Endodermal cell (in vitro differentiated cells): ENCODE measurements at regions not wholly inside any gene's neighbourhood (a gene's known extent, or its start where the extent isn't known, plus 50 kb on each side); places are given as distances from the start of the nearest gene placed in this dataset.

Experiments
- DNase-seq: peaks from one replicate; pipeline ENCODE4 v3.0.0-alpha.2; 2017
- H3K27ac ChIP-seq: 2 replicates; pipeline ENCODE4 v1.5.1; 2013; ENCODE audit warnings: mild to moderate bottlenecking, low read depth, low read length, moderate library complexity
- H3K27me3 ChIP-seq: 2 replicates; pipeline ENCODE4 v1.6.1; 2013; ENCODE audit warnings: mild to moderate bottlenecking, low read length, moderate library complexity; ENCODE audit not compliant: insufficient read depth, control insufficient read depth, poor library complexity, severe bottlenecking
- H3K36me3 ChIP-seq: 2 replicates; pipeline ENCODE4 v1.7.0; 2013; ENCODE audit warnings: mild to moderate bottlenecking, low read length, moderate library complexity; ENCODE audit not compliant: control insufficient read depth, insufficient read depth
- H3K4me1 ChIP-seq: one replicate; pipeline ENCODE4 v1.7.0; 2013; ENCODE audit warnings: low read length; ENCODE audit not compliant: control insufficient read depth, insufficient read depth
- H3K4me3 ChIP-seq: 2 replicates; pipeline ENCODE4 v1.5.1; 2013; ENCODE audit warnings: mild to moderate bottlenecking, low read length, moderate library complexity
- H3K9ac ChIP-seq: 2 replicates; pipeline ENCODE4 v1.6.1; 2013; ENCODE audit warnings: mild to moderate bottlenecking, low read length, moderate library complexity; ENCODE audit not compliant: poor library complexity, severe bottlenecking; ENCODE audit errors: extremely low read depth
- H3K9me3 ChIP-seq: 2 replicates; pipeline ENCODE4 v1.6.1; 2013; ENCODE audit warnings: mild to moderate bottlenecking, low read length, moderate library complexity; ENCODE audit not compliant: control insufficient read depth
- H3K27ac Mint-ChIP-seq: 2 replicates; pipeline ENCODE4 v1.8.0; 2020; ENCODE audit warnings: mixed read lengths
- H3K27me3 Mint-ChIP-seq: 2 replicates; pipeline ENCODE4 v1.8.0; 2021; ENCODE audit warnings: mild to moderate bottlenecking, mixed read lengths; ENCODE audit not compliant: insufficient read depth
- H3K36me3 Mint-ChIP-seq: 2 replicates; pipeline ENCODE4 v1.8.0; 2020; ENCODE audit warnings: low read depth, mixed read lengths
- H3K4me1 Mint-ChIP-seq: 2 replicates; pipeline ENCODE4 v1.8.0; 2020; ENCODE audit warnings: mixed read lengths
- H3K4me3 Mint-ChIP-seq: 2 replicates; pipeline ENCODE4 v1.8.0; 2020; ENCODE audit warnings: mild to moderate bottlenecking, moderate library complexity, mixed read lengths
- H3K9me3 Mint-ChIP-seq: 2 replicates; pipeline ENCODE4 v1.8.0; 2020; ENCODE audit warnings: mild to moderate bottlenecking, mixed read lengths
- CTCF ChIP-seq: fragments of 200-600 bp; sonication (generic); conservative IDR thresholded peaks from 2 replicates; pipeline ENCODE4 v1.5.0; 2021; ENCODE audit warnings: antibody characterized with exemption, mild to moderate bottlenecking
- WGBS, 2 experiments: methylation state at CpG; one replicate each; pipeline versions ENCODE4 v1.1.5 to v1.1.7; 2013; ENCODE audit warnings: missing lambda C conversion rate in 2 of 2, mixed read lengths in 1 of 2; ENCODE audit not compliant: insufficient coverage in 1 of 2, insufficient read length in 1 of 2; 5-methylcytosine and 5-hydroxymethylcytosine counted together

GRCh38 chr5:142507531-142508372 lies 178.1 kb downstream of the FGF1 start:
- Histone ChIP-seq H3K27me3 (no peaks in the 10 kb centered on the region), H3K9me3 (no peaks in the 10 kb centered on the region), H3K9ac (no peak overlapping the region), H3K4me1 (peaks cover 12% of the 10 kb centered on the region), H3K4me3 (no peak overlapping the region), H3K36me3 (no peaks in the 10 kb centered on the region), H3K27ac (no peak overlapping the region)
- no peak overlapping the region for H3K27ac Mint-ChIP-seq
- DNase-seq: no peak
- TF ChIP-seq CTCF: no peak
- H3K36me3 Mint-ChIP-seq: no peaks in the 10 kb centered on the region
- peaks cover 19% of the 10 kb centered on the region for H3K4me1 Mint-ChIP-seq
- no peaks in the 10 kb centered on the region for H3K9me3 Mint-ChIP-seq
- no peaks in the 10 kb centered on the region for H3K27me3 Mint-ChIP-seq
- WGBS, 2 experiments: 92 to 93% methylated on average over 16 to 21 of the region's 21 CpGs
- H3K4me3 Mint-ChIP-seq: no peak overlapping the region

GRCh38 chr5:142506756-142507155 lies 179.1 kb downstream of the FGF1 start:
- H3K27me3 Mint-ChIP-seq: no peaks in the 10 kb centered on the region
- H3K27ac Mint-ChIP-seq: no peak overlapping the region

GRCh38 chr5:142506046-142506445 lies 179.8 kb downstream of the FGF1 start:
- H3K27me3 ChIP-seq: no peaks in the 10 kb centered on the region
- H3K36me3 Mint-ChIP-seq: no peaks in the 10 kb centered on the region
- H3K9me3 Mint-ChIP-seq: no peaks in the 10 kb centered on the region
- H3K4me3 ChIP-seq: no peak overlapping the region
- H3K9me3 ChIP-seq: no peaks in the 10 kb centered on the region
- no peak for TF ChIP-seq CTCF
- peaks cover 16% of the 10 kb centered on the region for H3K4me1 Mint-ChIP-seq
- no peak overlapping the region for H3K4me3 Mint-ChIP-seq
- H3K27me3 Mint-ChIP-seq: no peaks in the 10 kb centered on the region
- H3K27ac Mint-ChIP-seq: no peak overlapping the region
- H3K9ac ChIP-seq: no peak overlapping the region
- 83 to 95% methylated on average over 1 of the region's 1 CpG for WGBS, 2 experiments
- no peak overlapping the region for H3K27ac ChIP-seq
- H3K36me3 ChIP-seq: no peaks in the 10 kb centered on the region
- no peak for DNase-seq
- peaks cover 12% of the 10 kb centered on the region for H3K4me1 ChIP-seq

More at GRCh38 chr5:142506756-142507155, 179.1 kb downstream of the FGF1 start:
- WGBS, 2 experiments: 84 to 88% methylated on average over 2 to 4 of the region's 4 CpGs
- no peak overlapping the region for H3K9ac ChIP-seq
- peaks cover 12% of the 10 kb centered on the region for H3K4me1 ChIP-seq
- Mint-ChIP-seq H3K36me3 (no peaks in the 10 kb centered on the region), H3K9me3 (no peaks in the 10 kb centered on the region), H3K4me3 (no peak overlapping the region), H3K4me1 (peaks cover 16% of the 10 kb centered on the region)
- H3K36me3 ChIP-seq: no peaks in the 10 kb centered on the region
- no peaks in the 10 kb centered on the region for H3K9me3 ChIP-seq
- no peak overlapping the region for H3K4me3 ChIP-seq
- H3K27me3 ChIP-seq: no peaks in the 10 kb centered on the region
- H3K27ac ChIP-seq: no peak overlapping the region
- DNase-seq: no peak
- no peak for TF ChIP-seq CTCF
